Left ventricle myocardium superior (tissue), 1 donor: ENCODE measurements at regions not wholly inside any gene's neighbourhood (a gene's known extent, or its start where the extent isn't known, plus 50 kb on each side); places are given as distances from the start of the nearest gene placed in this dataset.
"Not testable (repeated sequence)": the region's sequence is repeated elsewhere in the genome, so short reads cannot be mapped to it uniquely, and the experiment has no call there.

Source experiments
- ATAC-seq: fragments of 200-7000 bp; cut with Tn5 transposase; one replicate; pipeline ENCODE4 v1.9.1; 2020; ENCODE audit warnings: mild to moderate bottlenecking, moderate library complexity
- DNase-seq: peaks from one replicate; pipeline ENCODE4 v3.0.0-alpha.2; 2020
- intact Hi-C: fragments of 100-400 bp; cut with micrococcal nuclease; formaldehyde crosslinking; loops from one replicate; pipeline ENCODE4 v1.11.0; 2022
- donor health status: DM: no; HTN: yes; CAD: no; lungs with severe emphysema.

DNA sequence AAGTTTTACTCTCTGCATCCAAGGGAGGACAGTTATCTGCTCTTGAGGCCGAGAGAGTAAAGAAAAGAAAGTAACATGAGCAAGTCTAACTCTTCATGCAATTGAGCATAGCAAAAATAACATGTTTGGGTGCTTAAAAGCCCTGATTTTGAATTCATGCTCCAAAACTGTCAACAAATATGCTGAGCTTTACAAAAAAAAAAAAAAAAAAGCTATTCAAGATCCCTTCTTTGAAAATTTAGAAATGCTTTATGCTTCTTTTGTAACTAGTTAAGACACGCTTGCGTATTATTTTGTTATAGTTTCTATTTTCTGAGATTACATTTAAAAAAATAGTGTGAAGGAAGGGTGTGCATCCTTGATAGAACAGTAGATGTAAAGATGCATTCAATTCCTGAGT lies 1733.0 kb downstream of the MRPL39 start:
- DNase-seq (no peak), ATAC-seq (no peak)
- intact Hi-C loops: no loop called here

DNA sequence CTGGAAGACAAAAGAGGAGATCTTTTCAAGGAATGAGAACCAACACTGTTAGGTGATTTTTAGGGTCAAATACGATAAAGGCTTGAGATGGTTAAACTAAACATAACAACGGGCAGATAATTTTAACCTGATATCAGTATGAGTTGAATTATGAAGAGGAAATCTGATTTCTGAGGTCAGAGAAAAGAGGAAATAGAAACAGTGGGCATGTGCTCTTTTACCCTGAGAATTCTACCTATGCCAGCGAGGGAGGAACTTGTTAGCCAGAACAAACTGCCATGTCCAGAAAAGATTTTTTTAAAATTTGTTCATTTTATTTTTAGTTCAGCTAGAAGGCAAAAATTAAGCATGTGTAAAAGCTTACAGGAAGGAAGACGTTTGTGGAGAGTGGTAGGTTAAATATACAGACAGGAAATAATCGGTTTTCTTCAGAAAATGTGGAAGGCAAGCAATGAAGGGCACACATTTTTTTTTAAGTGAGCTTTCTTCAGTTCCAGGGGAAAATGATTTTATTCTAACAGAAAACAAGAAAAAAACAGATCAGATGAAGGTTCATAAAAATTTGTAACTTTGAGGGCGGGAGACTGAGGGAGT lies 1745.3 kb downstream of the MRPL39 start:
- ATAC-seq (no peak), DNase-seq (no peak)
- intact Hi-C loops: no loop called here

DNA sequence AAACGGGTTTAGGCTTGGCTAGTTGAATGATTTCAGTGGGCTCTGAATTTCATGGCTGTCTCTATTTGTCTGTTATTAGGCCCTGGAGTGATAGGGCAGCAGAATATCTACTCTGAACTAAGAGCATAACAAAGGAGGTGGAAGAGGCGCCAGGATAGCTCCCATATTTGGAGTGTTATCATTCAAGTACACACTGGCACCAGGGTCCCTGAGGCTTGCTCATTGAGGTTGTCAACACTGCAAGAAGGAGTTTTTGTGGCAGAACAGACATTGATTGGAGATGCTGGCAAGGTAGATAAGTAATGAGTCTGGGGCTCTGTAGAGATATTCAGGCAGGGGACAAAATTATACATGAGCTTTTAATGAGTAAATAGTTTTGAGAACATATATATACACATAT lies 1748.4 kb downstream of the MRPL39 start:
- ATAC-seq: no peak

DNA sequence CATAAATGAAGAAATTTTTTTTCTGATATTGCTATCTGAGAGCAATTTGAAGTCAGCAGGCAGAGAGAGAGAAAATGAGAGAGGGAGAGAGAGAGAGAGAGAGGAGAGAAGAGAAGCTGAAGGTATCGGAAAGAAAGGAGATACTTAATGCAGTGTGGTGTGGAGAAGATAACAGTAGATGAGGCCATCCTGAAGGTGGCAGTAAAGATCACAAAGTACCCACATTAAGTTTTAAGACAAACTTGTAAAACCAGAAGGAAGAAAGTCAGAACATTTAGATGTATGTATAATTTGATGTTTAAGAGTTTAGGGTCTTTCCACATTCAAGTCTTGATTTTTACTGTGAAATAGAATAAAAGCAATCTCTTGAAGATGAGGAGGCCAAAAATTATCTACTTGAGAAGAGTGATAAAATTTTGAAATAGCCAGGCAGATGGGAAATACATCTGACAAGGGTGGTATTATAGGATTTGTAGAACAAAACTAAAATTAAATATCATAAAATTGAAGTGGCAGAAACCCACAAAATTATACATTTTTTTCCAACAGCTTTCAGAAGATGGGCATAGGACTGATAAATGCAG lies 1753.4 kb downstream of the MRPL39 start:
- intact Hi-C loops: no loop called here
- ATAC-seq (no peak), DNase-seq (no peak)

More for the DNA sequence above, 1748.4 kb downstream of the MRPL39 start:
- intact Hi-C loops: no loop called here
- DNase-seq: no peak

DNA sequence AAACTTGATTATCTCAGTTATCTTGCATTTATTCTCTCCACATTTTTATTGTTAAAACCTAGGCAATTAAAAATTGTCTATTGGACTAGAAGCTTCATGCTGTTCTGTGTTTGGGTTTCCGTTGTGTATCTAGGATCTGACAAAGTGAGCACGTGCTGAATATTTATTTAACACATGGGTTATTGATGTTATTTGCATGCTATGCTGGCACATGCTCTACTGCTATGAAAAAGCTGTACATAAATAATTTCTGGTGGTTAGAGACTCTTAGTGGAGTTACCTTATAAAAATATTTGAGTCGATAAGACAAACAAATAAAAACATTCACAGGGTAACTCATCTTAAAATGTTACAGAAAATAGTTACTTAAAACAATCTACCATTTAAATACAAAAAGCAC lies 1769.7 kb downstream of the MRPL39 start:
- no peak for DNase-seq
- intact Hi-C loops: no loop called here
- no peak for ATAC-seq

DNA sequence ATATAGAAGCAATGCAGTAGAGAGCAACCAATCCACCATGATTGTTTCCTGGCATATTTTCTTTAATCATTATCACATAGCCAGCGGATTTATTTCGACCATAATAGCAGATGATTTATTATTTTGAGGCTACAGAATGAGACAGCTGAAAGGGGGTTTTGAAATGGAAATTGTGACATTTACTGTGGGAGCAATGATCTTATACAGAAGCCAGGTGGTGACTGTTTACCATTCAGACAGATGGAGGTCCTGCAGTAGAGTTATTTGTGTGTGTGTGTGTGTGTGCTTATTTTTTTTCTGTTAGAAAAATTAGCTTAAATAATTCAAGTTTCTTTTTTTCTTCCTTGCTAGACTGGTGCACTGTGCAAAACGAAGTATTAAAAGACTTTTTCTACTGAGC lies 1784.5 kb downstream of the MRPL39 start:
- DNase-seq: no peak
- no peak for ATAC-seq
- intact Hi-C loops: no loop called here

DNA sequence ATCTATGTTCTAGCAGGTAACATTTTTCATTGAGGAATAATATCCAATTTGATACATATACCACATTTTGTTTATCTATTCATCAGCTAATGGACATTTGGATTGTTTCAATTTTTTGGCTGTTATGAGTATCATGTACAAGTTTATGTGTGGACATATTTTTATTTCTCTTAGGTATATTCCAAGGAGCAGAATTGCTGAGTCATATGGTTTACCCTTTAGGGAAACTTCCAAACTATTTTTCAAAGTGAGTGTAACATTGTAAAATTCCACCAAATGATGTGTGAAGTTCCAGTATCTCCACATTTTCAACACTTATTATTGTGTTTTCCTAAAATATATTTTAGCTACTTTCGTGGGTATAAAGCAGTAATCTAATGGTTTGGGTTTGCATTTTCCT lies 1789.9 kb downstream of the MRPL39 start:
- ATAC-seq: no peak
- intact Hi-C loops: no loop called here
- no peak for DNase-seq

DNA sequence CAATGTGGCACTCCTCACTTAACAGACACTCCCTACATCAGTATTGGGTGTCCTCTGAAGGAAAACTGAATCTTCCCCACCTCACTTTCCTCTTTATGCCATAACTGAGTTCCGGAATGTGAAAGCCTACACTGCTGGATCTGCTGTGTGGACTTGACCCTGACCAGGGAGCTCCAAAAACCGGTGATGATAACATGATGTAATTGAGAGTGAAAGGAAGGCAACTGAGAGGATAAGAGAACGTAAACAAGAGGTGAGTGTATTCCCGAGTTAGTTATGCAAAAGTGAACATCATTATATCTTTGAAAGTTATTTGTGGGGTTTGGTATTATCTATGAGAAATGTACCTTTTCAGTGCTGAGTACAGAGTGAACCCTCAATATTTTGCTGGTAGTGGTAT lies 1794.8 kb downstream of the MRPL39 start:
- DNase-seq (no peak), ATAC-seq (no peak)
- intact Hi-C loops: no loop called here

DNA sequence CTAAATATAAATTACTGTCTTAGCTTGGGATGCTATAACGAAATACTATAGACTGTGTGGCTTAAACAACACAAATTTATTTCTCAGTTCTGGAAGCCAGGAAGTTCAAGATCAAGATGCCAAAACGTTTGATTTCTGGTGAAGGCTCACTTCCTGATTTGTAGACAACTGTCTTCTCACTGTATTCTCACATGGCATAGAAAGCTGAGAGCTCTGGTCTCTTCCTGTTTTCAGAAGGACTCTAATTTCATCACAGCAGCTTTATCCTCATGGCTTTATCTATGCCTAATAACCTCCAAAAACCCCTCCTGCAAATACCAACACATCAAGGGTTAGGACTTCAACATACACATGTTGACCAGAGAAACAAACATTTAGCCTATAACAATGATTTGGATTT lies 1795.5 kb downstream of the MRPL39 start:
- DNase-seq (no peak), ATAC-seq (no peak)
- intact Hi-C loops: no loop called here

DNA sequence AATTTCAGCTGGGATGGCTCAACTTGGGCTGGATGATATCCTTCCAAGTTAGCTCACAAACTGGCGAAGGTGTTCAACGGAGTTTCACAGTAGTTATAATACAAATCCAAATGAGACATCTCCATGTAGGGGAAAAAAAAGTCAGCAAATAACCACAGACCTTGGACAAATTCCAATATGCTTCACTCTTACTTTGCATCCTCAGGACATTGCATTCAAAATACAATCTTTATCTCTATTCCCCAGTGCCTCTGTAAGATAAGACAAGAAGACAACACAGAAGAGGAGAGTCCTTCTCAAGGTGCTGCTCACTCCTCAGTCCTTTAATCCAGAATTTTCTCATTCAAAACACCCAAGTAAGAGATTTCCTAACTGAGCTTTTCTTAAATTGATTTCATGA lies 1797.7 kb downstream of the MRPL39 start:
- DNase-seq: no peak
- ATAC-seq: no peak
- intact Hi-C loops: no loop called here

DNA sequence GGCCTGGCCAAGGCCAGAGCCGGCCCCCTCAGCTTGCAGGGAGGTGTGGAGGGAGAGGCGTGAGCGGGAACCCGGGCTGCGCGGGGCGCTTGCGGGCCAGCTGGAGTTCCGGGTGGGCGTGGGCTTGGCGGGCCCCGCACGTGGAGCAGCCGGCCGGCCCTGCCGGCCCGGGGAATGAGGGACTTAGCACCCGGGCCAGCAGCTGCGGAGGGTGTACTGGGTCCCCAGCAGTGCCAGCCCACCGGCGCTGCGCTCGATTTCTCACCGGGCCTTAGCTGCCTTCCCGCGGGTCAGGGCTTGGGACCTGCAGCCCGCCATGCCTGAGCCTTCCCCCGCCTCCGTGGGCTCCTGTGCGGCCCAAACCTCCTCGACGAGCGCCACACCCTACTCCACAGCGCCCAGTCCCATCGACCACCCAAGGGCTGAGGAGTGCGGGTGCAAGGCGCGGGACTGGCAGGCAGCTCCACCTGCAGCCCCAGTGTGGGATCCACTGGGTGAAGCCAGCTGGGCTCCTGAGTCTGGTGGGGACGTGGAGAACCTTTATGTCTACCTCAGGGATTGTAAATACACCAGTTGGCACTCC lies 1800.2 kb downstream of the MRPL39 start:
- intact Hi-C loops, ATAC-seq, DNase-seq: not testable (repeated sequence)

DNA sequence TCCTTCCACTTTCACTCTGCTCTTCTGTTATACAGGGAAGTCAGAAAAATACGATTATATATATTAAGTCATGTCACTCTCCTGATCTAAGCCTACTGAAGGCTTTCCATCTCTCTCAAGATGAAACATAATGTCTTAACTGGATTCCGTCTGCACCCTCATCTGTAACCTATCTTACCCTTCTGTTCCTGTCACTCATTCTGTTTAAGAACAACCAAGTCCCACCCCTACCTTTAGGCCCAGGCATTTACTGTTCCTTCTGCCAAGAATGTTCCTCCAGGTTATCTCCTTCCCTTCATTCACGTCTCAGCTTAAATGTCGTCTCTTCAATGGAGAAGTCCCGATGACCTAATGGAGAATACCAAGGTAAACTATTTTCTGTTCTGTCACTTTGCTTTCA lies 1802.4 kb downstream of the MRPL39 start:
- ATAC-seq: no peak
- intact Hi-C loops: no loop called here
- DNase-seq: no peak

DNA sequence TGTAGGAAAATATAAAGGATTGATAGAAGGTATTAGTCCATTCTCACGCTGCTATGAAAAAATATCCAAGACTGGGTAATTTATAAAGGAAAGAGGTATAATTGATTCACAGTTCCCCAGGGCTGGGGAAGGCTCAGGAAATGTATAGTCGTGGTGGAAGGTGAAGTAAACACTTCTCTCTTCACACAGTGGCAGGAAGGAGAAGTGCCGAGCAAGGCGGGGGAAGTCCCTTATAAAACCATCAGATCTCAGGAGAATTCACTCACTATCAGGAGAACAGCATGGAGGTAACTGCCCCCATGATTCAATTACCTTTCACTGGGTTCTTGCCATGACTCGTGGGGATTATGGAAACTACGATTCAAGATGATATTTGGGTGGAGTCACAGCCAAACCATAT lies 1806.0 kb downstream of the MRPL39 start:
- intact Hi-C loops: no loop called here
- ATAC-seq: no peak
- DNase-seq: no peak

DNA sequence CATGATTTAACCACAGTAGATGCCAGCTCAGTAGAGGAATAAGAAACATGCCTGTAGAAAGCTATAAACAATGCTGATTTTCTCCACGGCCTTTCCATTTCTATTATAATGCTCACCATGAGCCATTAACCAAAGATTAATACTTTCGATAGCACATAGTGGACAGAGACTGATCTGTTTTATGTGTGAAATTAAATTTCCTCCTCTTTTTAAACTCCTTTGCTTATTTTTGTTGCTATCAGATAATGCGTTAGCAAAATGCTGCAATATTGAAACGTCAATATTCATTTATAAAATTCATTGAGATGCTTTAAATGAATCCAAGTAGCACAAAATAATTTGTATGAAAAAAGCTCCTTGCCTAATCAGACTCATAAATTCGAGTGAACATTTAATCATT lies 1807.9 kb downstream of the MRPL39 start:
- DNase-seq: no peak

DNA sequence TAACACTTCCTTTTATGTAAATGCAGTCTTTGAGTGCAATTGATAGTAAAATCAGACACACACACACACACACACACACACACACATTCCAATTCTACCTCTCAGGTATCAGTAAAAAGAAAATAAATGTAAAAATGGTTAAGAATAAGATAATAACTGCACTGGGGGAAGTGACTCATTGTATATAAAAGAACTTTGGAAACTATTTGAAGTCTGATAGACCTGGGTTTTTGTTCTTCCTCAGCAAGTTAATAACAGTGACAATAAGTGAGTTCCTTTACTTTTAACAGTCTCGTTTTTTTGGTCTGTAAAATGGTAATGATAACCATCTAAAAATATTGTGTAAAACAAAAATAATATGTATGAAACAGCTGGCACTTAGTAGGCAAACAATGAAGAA lies 1815.0 kb downstream of the MRPL39 start:
- ATAC-seq: no peak
- DNase-seq: no peak
- intact Hi-C loops: no loop called here

More for the DNA sequence above, 1807.9 kb downstream of the MRPL39 start:
- no peak for ATAC-seq
- intact Hi-C loops: no loop called here

DNA sequence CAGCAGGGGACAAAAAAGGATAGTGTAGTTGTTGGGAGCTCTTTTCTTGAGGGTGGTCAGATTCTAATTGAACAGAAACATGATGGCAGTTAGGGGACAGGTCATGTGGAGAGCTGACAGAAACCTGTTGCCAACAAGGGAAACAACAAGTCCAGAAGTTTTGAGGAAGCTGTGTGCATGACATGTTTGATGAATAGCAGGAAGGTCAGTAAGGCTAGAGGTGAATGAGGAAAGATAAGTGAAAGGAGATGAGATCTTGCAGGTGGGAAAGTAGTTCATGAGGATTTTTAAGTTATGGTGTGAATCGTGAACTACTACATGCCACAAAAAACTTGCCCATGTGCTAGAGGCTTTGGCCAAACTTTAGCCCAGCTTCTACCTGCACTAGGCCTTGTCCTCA lies 1817.4 kb downstream of the MRPL39 start:
- intact Hi-C loops: no loop called here
- ATAC-seq (no peak), DNase-seq (no peak)

DNA sequence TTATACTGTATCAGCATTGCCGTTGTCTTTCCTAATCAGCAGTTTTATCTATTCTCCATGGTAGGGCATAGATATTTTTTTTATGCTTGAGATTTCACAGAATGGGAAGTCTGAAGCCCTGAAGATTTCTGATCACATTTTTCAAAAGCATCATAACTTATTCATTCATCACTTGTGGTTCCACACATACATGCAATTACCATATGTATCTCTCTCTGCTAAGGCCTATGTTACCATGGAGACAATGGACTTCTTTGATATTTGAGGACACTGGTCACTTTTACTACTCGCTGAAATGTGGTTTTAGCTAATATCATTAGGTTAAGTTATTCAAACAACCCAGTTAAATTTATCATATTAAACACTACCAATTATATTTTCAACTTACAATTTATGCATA lies 1827.0 kb downstream of the MRPL39 start:
- ATAC-seq (no peak), DNase-seq (no peak)
- intact Hi-C loops: no loop called here

DNA sequence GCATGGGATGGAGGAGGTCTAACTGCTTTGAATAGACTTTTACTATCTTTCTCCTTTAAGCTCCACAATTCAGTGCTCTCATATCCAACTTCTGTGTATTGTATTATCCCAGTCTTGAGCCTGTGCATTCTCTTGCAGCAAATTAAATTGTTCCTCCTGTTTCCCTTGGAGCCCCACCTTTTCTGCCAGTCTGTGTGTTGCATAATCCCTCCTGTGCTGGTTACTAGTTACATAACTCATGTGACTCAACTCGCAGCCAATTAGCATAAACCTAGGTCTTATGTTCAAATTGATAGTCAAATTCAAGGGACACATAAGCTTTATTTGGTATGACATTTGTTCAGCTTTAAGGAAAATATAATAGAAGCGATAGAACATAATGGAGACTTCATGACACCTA lies 1863.5 kb downstream of the MRPL39 start:
- DNase-seq (no peak), ATAC-seq (no peak)
- intact Hi-C loops: no loop called here

DNA sequence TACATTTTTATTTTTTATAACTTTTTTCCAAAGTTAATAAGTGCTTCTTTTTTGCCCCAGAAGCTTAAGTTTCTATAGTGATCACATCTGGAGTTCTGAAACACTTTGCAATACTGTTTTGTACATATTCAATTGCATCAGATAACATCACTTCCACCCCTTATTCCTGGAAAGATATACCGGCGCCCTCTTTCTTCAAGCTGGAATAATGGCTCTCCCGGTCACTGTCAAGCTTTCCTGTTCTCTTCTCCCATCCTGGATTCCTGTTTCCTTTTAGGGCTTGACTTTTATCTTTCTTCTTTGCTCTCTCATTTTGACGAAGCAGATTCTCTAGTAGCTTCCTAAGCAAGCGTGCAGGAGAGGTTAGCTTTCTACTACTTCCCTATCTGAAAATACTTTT lies 1866.8 kb downstream of the MRPL39 start:
- DNase-seq: no peak
- intact Hi-C loops: no loop called here
- no peak for ATAC-seq

DNA sequence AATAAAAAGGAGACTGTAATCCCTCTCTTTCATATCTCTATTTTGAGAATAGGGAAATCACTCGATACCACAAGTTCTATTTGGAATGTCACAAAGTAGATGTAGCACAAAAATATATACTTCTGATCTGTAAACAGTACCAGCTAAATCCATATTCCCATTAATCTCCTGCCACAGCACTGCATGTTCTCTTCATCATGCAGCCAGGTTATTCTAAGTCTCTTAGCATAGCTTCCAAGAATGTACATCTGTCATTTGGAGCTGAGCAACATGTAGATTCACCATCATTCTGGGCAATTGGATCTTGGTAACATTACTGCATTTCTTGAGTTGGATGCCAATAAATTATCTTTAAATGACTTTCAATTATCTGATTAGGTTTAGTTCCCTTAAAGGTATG lies 1874.5 kb downstream of the MRPL39 start:
- no peak for ATAC-seq
- intact Hi-C loops: no loop called here
- DNase-seq: no peak

DNA sequence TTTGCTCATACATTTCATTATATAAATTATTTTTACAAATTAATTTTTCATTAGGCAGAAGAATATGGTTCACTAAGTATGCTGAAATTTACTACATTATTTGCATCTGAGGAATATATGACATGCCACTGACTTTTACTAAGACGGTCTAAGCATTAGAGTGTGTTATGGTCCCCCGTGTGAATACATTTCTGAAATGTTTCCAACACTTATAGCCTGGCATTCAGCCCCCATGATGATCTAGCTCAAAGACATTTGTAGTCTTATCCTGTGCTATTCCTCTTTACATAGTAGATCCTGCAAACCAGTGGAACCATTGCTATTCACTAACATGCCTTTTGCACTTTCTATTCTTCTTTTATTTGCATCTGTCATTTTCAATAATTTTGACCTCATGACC lies 1878.0 kb downstream of the MRPL39 start:
- ATAC-seq (no peak), DNase-seq (no peak)
- intact Hi-C loops: no loop called here
